Osteoblast (primary cell): ENCODE measurements at regions not wholly inside any gene's neighbourhood (a gene's known extent, or its start where the extent isn't known, plus 50 kb on each side); places are given as distances from the start of the nearest gene placed in this dataset.

Source experiments
- DNase-seq: peaks from one replicate; pipeline ENCODE4 v3.0.0; 2011; ENCODE audit warnings: low spot score, mixed read lengths; ENCODE audit not compliant: insufficient read length; ENCODE audit errors: missing footprints
- H2AFZ ChIP-seq: 2 replicates; pipeline ENCODE4 v1.6.0; 2011; ENCODE audit warnings: mild to moderate bottlenecking, low read length
- H3K27ac ChIP-seq: 2 replicates; pipeline ENCODE4 v1.5.1; 2011; ENCODE audit warnings: mild to moderate bottlenecking, low read depth, low read length, moderate library complexity
- H3K27me3 ChIP-seq: 2 replicates; pipeline ENCODE4 v1.6.0; 2012; ENCODE audit warnings: mild to moderate bottlenecking, control low read depth, inconsistent platforms, low read length, moderate library complexity; ENCODE audit not compliant: insufficient read depth
- H3K36me3 ChIP-seq: 2 replicates; pipeline ENCODE4 v1.5.1; 2011; ENCODE audit warnings: mild to moderate bottlenecking, low read length, control low read depth, moderate library complexity; ENCODE audit not compliant: insufficient read depth
- H3K4me1 ChIP-seq: 2 replicates; pipeline ENCODE4 v1.5.1; 2011; ENCODE audit warnings: mild to moderate bottlenecking, low read length, control low read depth, moderate library complexity; ENCODE audit not compliant: insufficient read depth
- H3K4me2 ChIP-seq: 2 replicates; pipeline ENCODE4 v1.6.0; 2011; ENCODE audit warnings: mild to moderate bottlenecking, low read length; ENCODE audit not compliant: insufficient read depth
- H3K4me3 ChIP-seq: fragments of 200-600 bp; sonication (generic); 3 replicates; pipeline ENCODE4 v1.5.1; 2012; ENCODE audit warnings: mild to moderate bottlenecking, low read length, inconsistent platforms; ENCODE audit not compliant: insufficient read depth
- H3K79me2 ChIP-seq: 2 replicates; pipeline ENCODE4 v1.6.0; 2012; ENCODE audit warnings: mild to moderate bottlenecking, low read length, control low read depth, inconsistent platforms; ENCODE audit not compliant: insufficient read depth
- H3K9me3 ChIP-seq: 2 replicates; pipeline ENCODE4 v1.5.1; 2011; ENCODE audit warnings: low read depth, low read length, control low read depth
- H4K20me1 ChIP-seq: 2 replicates; pipeline ENCODE4 v1.6.0; 2012; ENCODE audit warnings: mild to moderate bottlenecking, low read length, control low read depth; ENCODE audit not compliant: insufficient read depth
- CTCF ChIP-seq: IDR thresholded peaks from 2 replicates; pipeline ENCODE4 v1.5.1; 2011; ENCODE audit warnings: mild to moderate bottlenecking, low read depth, low read length, moderate library complexity; ENCODE audit errors: extremely low read depth

- H3K4me3 ChIP-seq, result no peak overlapping the region
- H3K9me3 ChIP-seq, result peaks cover 3% of the 10 kb centered on the region
- DNase-seq, result no peak
- H2AFZ ChIP-seq, result no peak overlapping the region
- no peaks in the 10 kb centered on the region for H3K4me1 ChIP-seq
- H4K20me1 ChIP-seq, result no peaks in the 10 kb centered on the region
- no peak overlapping the region for H3K27ac ChIP-seq
- TF ChIP-seq CTCF, result no peak
- no peaks in the 10 kb centered on the region for H3K79me2 ChIP-seq
- H3K27me3 ChIP-seq, result no peaks in the 10 kb centered on the region
- no peaks in the 10 kb centered on the region for H3K36me3 ChIP-seq
- no peak overlapping the region for H3K4me2 ChIP-seq
Observed at GRCh38 chr5:4124221-4124970, 528.8 kb downstream of the IRX1 start.

GRCh38 chr5:4128994-4129393, 533.4 kb downstream of the IRX1 start:
- H4K20me1 ChIP-seq, result no peaks in the 10 kb centered on the region
- H3K27ac ChIP-seq, result no peak overlapping the region
- DNase-seq, result no peak
- H3K4me1 ChIP-seq, result no peaks in the 10 kb centered on the region
- TF ChIP-seq CTCF, result no peak
- H3K79me2 ChIP-seq, result no peaks in the 10 kb centered on the region
- H3K4me2 ChIP-seq, result no peak overlapping the region
- H3K4me3 ChIP-seq, result no peak overlapping the region
- no peaks in the 10 kb centered on the region for H3K27me3 ChIP-seq
- H3K36me3 ChIP-seq, result no peaks in the 10 kb centered on the region
- no peak overlapping the region for H2AFZ ChIP-seq
- H3K9me3 ChIP-seq, result peaks cover 3% of the 10 kb centered on the region

GRCh38 chr5:4129523-4129922, 533.9 kb downstream of the IRX1 start:
- Histone ChIP-seq H3K27me3 (no peaks in the 10 kb centered on the region), H3K4me3 (no peak overlapping the region), H3K36me3 (no peaks in the 10 kb centered on the region), H3K27ac (no peak overlapping the region), H2AFZ (no peak overlapping the region), H3K4me2 (no peak overlapping the region), H3K9me3 (peaks cover 3% of the 10 kb centered on the region), H3K79me2 (no peaks in the 10 kb centered on the region), H4K20me1 (no peaks in the 10 kb centered on the region), H3K4me1 (no peaks in the 10 kb centered on the region)
- no peak for TF ChIP-seq CTCF
- no peak for DNase-seq

GRCh38 chr5:4130819-4131218, 535.2 kb downstream of the IRX1 start:
- no peaks in the 10 kb centered on the region for H3K27me3 ChIP-seq
- H3K4me3 ChIP-seq, result no peak overlapping the region
- H3K79me2 ChIP-seq, result no peaks in the 10 kb centered on the region
- TF ChIP-seq CTCF, result no peak
- no peak for DNase-seq
- no peaks in the 10 kb centered on the region for H3K36me3 ChIP-seq
- H2AFZ ChIP-seq, result no peak overlapping the region
- H4K20me1 ChIP-seq, result no peaks in the 10 kb centered on the region
- H3K4me1 ChIP-seq, result no peaks in the 10 kb centered on the region
- H3K4me2 ChIP-seq, result no peak overlapping the region
- H3K27ac ChIP-seq, result no peak overlapping the region
- peaks cover 4% of the 10 kb centered on the region for H3K9me3 ChIP-seq
